H1 (cell line): ENCODE measurements at regions not wholly inside any gene's neighbourhood (a gene's known extent, or its start where the extent isn't known, plus 50 kb on each side); places are given as distances from the start of the nearest gene placed in this dataset.

ENCODE experiments used
- CTCF ChIA-PET: fragments of 300-600 bp; sonication (Branson Sonifier 250); formaldehyde crosslinking; loops from one replicate; lab custom pipeline; 2021; ENCODE audit not compliant: partially characterized antibody; lab: Charles Lee
- POLR2A ChIA-PET: fragments of 300-600 bp; sonication (Branson Sonifier 250); formaldehyde crosslinking; loops from one replicate; lab custom pipeline; 2021; ENCODE audit warnings: inconsistent platforms; ENCODE audit not compliant: partially characterized antibody; lab: Charles Lee
- DNase-seq, 2 experiments: peaks; one replicate each; pipeline versions ENCODE4 v3.0.0 to v3.0.0-alpha.2; 2010 to 2022; ENCODE audit warnings: low spot score in 2 of 2, low read depth in 1 of 2, mixed read lengths in 1 of 2
- FAIRE-seq: peaks from 2 replicates; lab custom pipeline; 2011; peaks lifted over from hg19 to GRCh38; lab: Jason Lieb, UNC
- H2AFZ ChIP-seq: 2 replicates; pipeline ENCODE4 v1.8.1; 2012; ENCODE audit warnings: low read length, inconsistent platforms
- H2AK5ac ChIP-seq: 2 replicates; pipeline ENCODE4 v1.6.1; 2013; ENCODE audit warnings: low read depth, low read length
- H2BK120ac ChIP-seq: replicated peaks from 2 replicates; pipeline ENCODE3; 2013; ENCODE audit warnings: low read depth, low read length, inconsistent platforms
- H2BK12ac ChIP-seq: 2 replicates; pipeline ENCODE4 v1.6.1; 2013; ENCODE audit warnings: low read depth, low read length
- H2BK15ac ChIP-seq: 2 replicates; pipeline ENCODE4 v1.6.1; 2013; ENCODE audit warnings: low read length
- H2BK20ac ChIP-seq: 2 replicates; pipeline ENCODE4 v1.6.1; 2013; ENCODE audit warnings: low read length
- H2BK5ac ChIP-seq: 2 replicates; pipeline ENCODE4 v1.6.1; 2013; ENCODE audit warnings: low read depth, low read length
- H3K14ac ChIP-seq: 2 replicates; pipeline ENCODE4 v1.6.1; 2013; ENCODE audit warnings: inconsistent platforms; ENCODE audit not compliant: insufficient read length
- H3K18ac ChIP-seq: 2 replicates; pipeline ENCODE4 v1.6.1; 2013; ENCODE audit warnings: low read length; ENCODE audit errors: extremely low read depth
- H3K23ac ChIP-seq: 2 replicates; pipeline ENCODE4 v1.6.1; 2013; ENCODE audit warnings: inconsistent platforms; ENCODE audit not compliant: insufficient read length
- H3K23me2 ChIP-seq: 2 replicates; pipeline ENCODE4 v1.6.1; 2013; ENCODE audit warnings: low read depth, low read length
- H3K27ac ChIP-seq: 2 replicates; pipeline ENCODE4 v1.6.1; 2011; ENCODE audit warnings: low read depth, low read length, inconsistent platforms
- H3K27me3 ChIP-seq, 4 experiments: replicated peaks in 1 of 4; 1 replicate in 1 of 4; 2 replicates in 3 of 4; pipeline versions ENCODE4 v1.6.1 to v1.8.1; 2011 to 2013; ENCODE audit warnings: low read length in 3 of 4, mild to moderate bottlenecking in 3 of 4, inconsistent platforms in 2 of 4, mixed read lengths in 2 of 4, moderate library complexity in 1 of 4; ENCODE audit not compliant: control insufficient read depth in 3 of 4, insufficient read depth in 3 of 4; ENCODE audit errors: extremely low read depth in 1 of 4
- H3K36me3 ChIP-seq, 4 experiments: 2 replicates each; pipeline versions ENCODE4 v1.6.1 to v1.8.1; 2011 to 2013; ENCODE audit warnings: mild to moderate bottlenecking in 4 of 4, low read length in 3 of 4, moderate library complexity in 2 of 4, control low read depth in 1 of 4, inconsistent platforms in 1 of 4; ENCODE audit not compliant: insufficient read depth in 4 of 4, control insufficient read depth in 2 of 4
- H3K4ac ChIP-seq: replicated peaks from 2 replicates; pipeline ENCODE3; 2013; ENCODE audit warnings: low read length, low read depth, mixed read lengths, inconsistent platforms; ENCODE audit not compliant: insufficient read length
- H3K4me1 ChIP-seq, 4 experiments: replicated peaks in 1 of 4; 1 replicate in 1 of 4; 2 replicates in 3 of 4; pipeline versions ENCODE4 v1.6.1 to v1.8.1; 2011 to 2013; ENCODE audit warnings: low read length in 3 of 4, inconsistent platforms in 2 of 4, mixed read lengths in 1 of 4; ENCODE audit not compliant: insufficient read depth in 4 of 4, control insufficient read depth in 3 of 4
- H3K4me2 ChIP-seq, 2 experiments: 2 replicates each; pipeline versions ENCODE4 v1.6.1 to v1.8.1; 2011 to 2013; ENCODE audit warnings: low read depth in 2 of 2, low read length in 2 of 2, control low read depth in 1 of 2, inconsistent platforms in 1 of 2, mild to moderate bottlenecking in 1 of 2; ENCODE audit not compliant: insufficient read depth in 1 of 2
- H3K4me3 ChIP-seq, 4 experiments: fragments of 200-600, 300-600 bp in 1 of 4; sonication (generic), shearing (Covaris generic), sonication (Bioruptor Twin) in 1 of 4; 2 replicates each; pipeline versions ENCODE4 v1.5.1 to v1.8.1; 2011 to 2016; ENCODE audit warnings: low read length in 4 of 4, low read depth in 3 of 4, control low read depth in 2 of 4, inconsistent platforms in 2 of 4, mild to moderate bottlenecking in 2 of 4, mixed read lengths in 1 of 4, moderate library complexity in 1 of 4; ENCODE audit not compliant: insufficient read depth in 2 of 4; ENCODE audit errors: extremely low read depth in 1 of 4
- H3K56ac ChIP-seq: replicated peaks from 2 replicates; pipeline ENCODE3; 2013; ENCODE audit warnings: low read depth, mild to moderate bottlenecking, mixed read lengths, low read length, inconsistent platforms; ENCODE audit not compliant: insufficient read length
- H3K79me1 ChIP-seq: 2 replicates; pipeline ENCODE4 v1.6.1; 2013; ENCODE audit warnings: low read depth, low read length, control low read depth
- H3K79me2 ChIP-seq, 2 experiments: 2 replicates each; pipeline versions ENCODE4 v1.6.1 to v1.8.1; 2012 to 2013; ENCODE audit warnings: low read length in 2 of 2, mild to moderate bottlenecking in 2 of 2, inconsistent platforms in 1 of 2; ENCODE audit not compliant: insufficient read depth in 2 of 2, control insufficient read depth in 1 of 2
- H3K9ac ChIP-seq, 4 experiments: replicated peaks in 1 of 4; 1 replicate in 1 of 4; 2 replicates in 3 of 4; pipeline versions ENCODE4 v1.6.1 to v1.8.1; 2011 to 2013; ENCODE audit warnings: low read depth in 3 of 4, low read length in 3 of 4, control low read depth in 2 of 4, mild to moderate bottlenecking in 2 of 4, moderate library complexity in 2 of 4, inconsistent platforms in 1 of 4; ENCODE audit errors: extremely low read depth in 1 of 4
- H3K9me3 ChIP-seq, 2 experiments: 2 replicates each; pipeline versions ENCODE4 v1.6.1 to v1.8.1; 2012 to 2013; ENCODE audit warnings: mild to moderate bottlenecking in 2 of 2, moderate library complexity in 2 of 2, control low read depth in 1 of 2, inconsistent platforms in 1 of 2, low read depth in 1 of 2, low read length in 1 of 2, mixed read lengths in 1 of 2; ENCODE audit not compliant: insufficient read depth in 2 of 2
- H4K20me1 ChIP-seq, 2 experiments: replicated peaks in 1 of 2; 2 replicates each; pipeline versions ENCODE3 to v1.8.1; 2011 to 2013; ENCODE audit warnings: inconsistent platforms in 2 of 2, low read length in 2 of 2, mild to moderate bottlenecking in 1 of 2; ENCODE audit not compliant: insufficient read depth in 2 of 2, control insufficient read depth in 1 of 2
- H4K5ac ChIP-seq: 2 replicates; pipeline ENCODE4 v1.6.1; 2013; ENCODE audit warnings: low read length, low read depth, mixed read lengths, inconsistent platforms; ENCODE audit not compliant: insufficient read length
- H4K8ac ChIP-seq: 2 replicates; pipeline ENCODE4 v1.8.0; 2013; ENCODE audit warnings: mild to moderate bottlenecking, moderate library complexity, low read length, inconsistent platforms; ENCODE audit not compliant: insufficient read depth; ENCODE audit errors: extremely low read depth
- H4K91ac ChIP-seq: replicated peaks from 2 replicates; pipeline ENCODE3; 2013; ENCODE audit warnings: low read length, mixed read lengths, inconsistent platforms; ENCODE audit not compliant: insufficient read length
- ASH2L ChIP-seq: fragments of 200-600, 300-600 bp; sonication (generic); IDR thresholded peaks from one replicate; pipeline ENCODE4 v1.7.1; 2017; ENCODE audit warnings: low read length
- CTBP2 ChIP-seq: IDR thresholded peaks from 2 replicates; pipeline ENCODE4 v1.7.0; 2011; ENCODE audit warnings: borderline replicate concordance, mild to moderate bottlenecking, moderate library complexity, mixed read lengths, low read length; ENCODE audit not compliant: insufficient read depth, insufficient read length
- EP300 ChIP-seq, 2 experiments: IDR thresholded peaks; 1 replicate in 1 of 2; 2 replicates in 1 of 2; pipeline ENCODE4 v1.6.1; 2011 to 2012; ENCODE audit warnings: low read depth in 2 of 2, low read length in 2 of 2, mild to moderate bottlenecking in 2 of 2, borderline replicate concordance in 1 of 2, inconsistent platforms in 1 of 2, moderate library complexity in 1 of 2
- GTF2F1 ChIP-seq: IDR thresholded peaks from 2 replicates; pipeline ENCODE4 v1.6.1; 2012; ENCODE audit warnings: low read depth, low read length, improper control_type of control experiment, borderline replicate concordance
- JUND ChIP-seq: IDR thresholded peaks from 2 replicates; pipeline ENCODE4 v1.6.1; 2011; ENCODE audit warnings: mild to moderate bottlenecking, improper control_type of control experiment, low read length
- KDM1A ChIP-seq: fragments of 200-600, 300-600 bp; sonication (generic); IDR thresholded peaks from 2 replicates; pipeline ENCODE4 v1.7.1; 2016; ENCODE audit warnings: mild to moderate bottlenecking, low read length, borderline replicate concordance
- RAD21 ChIP-seq, 2 experiments: IDR thresholded peaks in 1 of 2; conservative IDR thresholded peaks in 1 of 2; 2 replicates each; pipeline ENCODE4 v1.6.1; 2011; ENCODE audit warnings: low read depth in 2 of 2, low read length in 2 of 2, improper control_type of control experiment in 1 of 2, inconsistent platforms in 1 of 2, mild to moderate bottlenecking in 1 of 2, moderate library complexity in 1 of 2
- SIN3A ChIP-seq, 2 experiments: IDR thresholded peaks in 1 of 2; conservative IDR thresholded peaks in 1 of 2; 2 replicates each; pipeline ENCODE4 v1.6.1; 2011 to 2012; ENCODE audit warnings: low read length in 2 of 2, improper control_type of control experiment in 1 of 2, low read depth in 1 of 2, mild to moderate bottlenecking in 1 of 2
- SP1 ChIP-seq: IDR thresholded peaks from 2 replicates; pipeline ENCODE4 v1.6.1; 2011; ENCODE audit warnings: low read depth, low read length
- ZNF274 ChIP-seq: IDR thresholded peaks from 2 replicates; pipeline ENCODE4 v1.7.0; 2012; ENCODE audit warnings: low read length, borderline replicate concordance; ENCODE audit errors: extremely low read depth
- WGBS, 2 experiments: shearing (Covaris generic) in 1 of 2; methylation state at CpG; one replicate each; pipeline versions ENCODE4 v1.1.6 to v1.1.7; 2013 to 2015; ENCODE audit warnings: low lambda C conversion rate in 2 of 2, mixed read lengths in 2 of 2, inconsistent platforms in 1 of 2, low coverage in 1 of 2, missing lambda C conversion rate in 1 of 2; ENCODE audit not compliant: insufficient replicate concordance in 2 of 2, insufficient coverage in 1 of 2, insufficient read length in 1 of 2; ENCODE audit errors: extremely low coverage in 1 of 2, missing lambda C conversion rate in 1 of 2; 5-methylcytosine and 5-hydroxymethylcytosine counted together
- TF ChIP-seq, protein P1 (sequence below): IDR thresholded peaks from 2 replicates; pipeline ENCODE4 v1.6.1; 2011; ENCODE audit warnings: low read length, improper control_type of control experiment

DNA sequence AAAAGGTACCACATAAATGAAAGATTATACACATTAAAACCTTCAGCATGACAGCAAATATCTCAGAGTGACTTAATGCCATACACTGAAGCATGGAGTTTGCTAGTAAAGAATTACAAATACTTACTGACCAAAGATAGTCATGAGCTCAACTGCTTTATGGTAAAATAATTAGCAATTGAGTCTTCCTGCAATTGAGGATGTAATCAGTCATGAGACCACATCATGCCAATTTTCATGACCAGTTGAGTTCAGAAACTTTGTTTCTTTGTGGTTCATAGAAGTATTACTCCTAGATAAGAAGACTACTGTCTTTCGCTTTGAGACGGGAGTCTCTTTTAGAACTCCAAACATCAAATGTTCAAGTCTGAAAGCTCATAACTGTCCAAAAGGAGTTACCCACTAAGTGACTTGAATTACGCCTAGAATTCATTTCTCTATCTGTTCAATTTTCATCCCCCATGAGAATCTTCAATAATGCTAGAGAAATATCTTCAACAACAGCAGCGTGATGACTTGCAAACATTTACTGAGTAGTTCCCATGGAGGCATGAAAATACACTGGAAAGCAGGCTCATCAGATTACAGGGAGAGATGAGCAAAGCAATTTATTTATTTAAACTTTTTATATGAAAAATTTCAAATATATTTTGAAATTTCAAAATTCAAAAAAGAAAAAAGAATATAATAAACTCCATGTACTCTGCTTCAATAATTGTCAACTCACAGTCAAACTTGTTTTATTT lies 120.0 kb downstream of the BTG1 start:
- Histone ChIP-seq H3K18ac (no peak overlapping the region), H3K27ac (no peak overlapping the region), H3K79me2 (no peaks in the 10 kb centered on the region), H3K27me3 (no peaks in the 10 kb centered on the region), H3K9me3 (no peaks in the 10 kb centered on the region), H3K4me1 (peaks cover 0 to 7% (median 3%) of the 10 kb centered on the region in 4 experiments; a peak in 3 of 7 replicates), H2AFZ (no peak overlapping the region), H2AK5ac (no peak overlapping the region), H3K4ac (no peak overlapping the region), H3K23me2 (no peaks in the 10 kb centered on the region), H3K4me2 (no peak overlapping the region), H3K9ac (no peak overlapping the region), H2BK15ac (no peak overlapping the region), H2BK12ac (no peak overlapping the region), H4K8ac (no peak overlapping the region), H2BK5ac (no peak overlapping the region), H4K20me1 (no peaks in the 10 kb centered on the region), H3K14ac (no peak overlapping the region), H3K36me3 (no peaks in the 10 kb centered on the region), H4K91ac (no peak overlapping the region), H3K23ac (no peak overlapping the region), H2BK120ac (no peak overlapping the region), H3K4me3 (no peak overlapping the region), H3K56ac (no peak overlapping the region), H2BK20ac (no peak overlapping the region), H3K79me1 (no peaks in the 10 kb centered on the region), H4K5ac (no peak overlapping the region)
- FAIRE-seq = no peak
- ChIA-PET POLR2A (interaction anchor here (0.8 kb wide), 1 partner anchor 119 kb away, joined by 3 read pairs; no protein-coding TSS in a partner anchor), CTCF (no interaction called here)
- DNase-seq = no peak
- 91% methylated on average over 4 of the region's 4 CpGs; no CpG with 5 or more reads in 1 of the 2 experiments for WGBS, 2 experiments
- TF ChIP-seq SIN3A (conservative IDR thresholded peaks at IDR 0.05 in 1 of 2, IDR thresholded peaks at IDR 0.05 in 1 of 2; ENCODE audit: low read depth in 1 of 2, low read length in 2 of 2) (no peak), RAD21 (IDR thresholded peaks at IDR 0.05 in 1 of 2, conservative IDR thresholded peaks at IDR 0.05 in 1 of 2; ENCODE audit: low read depth in 2 of 2, low read length in 2 of 2) (no peak), GTF2F1 (no peak), EP300 (IDR thresholded peaks at IDR 0.05; ENCODE audit: borderline replicate concordance in 1 of 2, low read depth in 2 of 2, low read length in 2 of 2) (no peak), ASH2L (no peak), ZNF274 (no peak), SP1 (no peak), KDM1A (no peak), CTBP2 (no peak), JUND (no peak)
- TF ChIP-seq, protein P1, sequence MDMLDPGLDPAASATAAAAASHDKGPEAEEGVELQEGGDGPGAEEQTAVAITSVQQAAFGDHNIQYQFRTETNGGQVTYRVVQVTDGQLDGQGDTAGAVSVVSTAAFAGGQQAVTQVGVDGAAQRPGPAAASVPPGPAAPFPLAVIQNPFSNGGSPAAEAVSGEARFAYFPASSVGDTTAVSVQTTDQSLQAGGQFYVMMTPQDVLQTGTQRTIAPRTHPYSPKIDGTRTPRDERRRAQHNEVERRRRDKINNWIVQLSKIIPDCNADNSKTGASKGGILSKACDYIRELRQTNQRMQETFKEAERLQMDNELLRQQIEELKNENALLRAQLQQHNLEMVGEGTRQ = no peak
